K562 (cell line): ENCODE measurements at regions not wholly inside any gene's neighbourhood (a gene's known extent, or its start where the extent isn't known, plus 50 kb on each side); places are given as distances from the start of the nearest gene placed in this dataset.
A peak's percentile ranks its signal among the peaks of the same experiment; 100 is the strongest.
"Not testable (repeated sequence)": the region's sequence is repeated elsewhere in the genome, so short reads cannot be mapped to it uniquely, and the experiment has no call there.

ENCODE experiments used
- ATAC-seq: fragments of 200-7000 bp; cut with Tn5 transposase; 3 replicates; pipeline ENCODE4 v1.9.1; 2020; ENCODE audit warnings: moderate library complexity
- BruUV-seq: library from RNA; stranded (reverse); fragments of 400-500 nt; replicated peaks from 2 replicates; lab custom pipeline; 2021; lab: Mats Ljungman, UMichigan
- CTCF ChIA-PET: fragments of 300-600 bp; formaldehyde crosslinking; extraction: SDS; loops from one replicate; lab custom pipeline; 2021; ENCODE audit warnings: low intra/inter-chr PET ratio; lab: Yijun Ruan, JAX
- POLR2A ChIA-PET: fragments of 300-600, 350-650 bp; sonication (Branson Sonifier 250); formaldehyde crosslinking; extraction: SDS; loops from one replicate; lab custom pipeline; 2021; ENCODE audit warnings: antibody characterized with exemption, inconsistent platforms; lab: Yijun Ruan, JAX
- DNase-seq, 4 experiments: peaks; one replicate each; pipeline versions ENCODE4 v3.0.0 to v3.0.0-alpha.2; 2011 to 2018; ENCODE audit warnings: low spot score in 3 of 4, mixed read lengths in 3 of 4; ENCODE audit errors: extremely low read depth in 1 of 4
- FAIRE-seq: peaks from 2 replicates; lab custom pipeline; 2011; peaks lifted over from hg19 to GRCh38; lab: Jason Lieb, UNC
- H2AFZ ChIP-seq: 2 replicates; pipeline ENCODE4 v1.6.0; 2011; ENCODE audit warnings: low read depth, low read length, control low read depth, inconsistent platforms
- H3K27ac ChIP-seq: fragments of 200-600 bp; 3 replicates; pipeline ENCODE4 v1.8.0; 2011; ENCODE audit warnings: low read depth, mild to moderate bottlenecking, control low read depth, inconsistent platforms, low read length, moderate library complexity, mixed read lengths; ENCODE audit errors: extremely low read depth
- H3K27me3 ChIP-seq, 2 experiments: fragments of 300-600 bp in 1 of 2; 2 replicates in 1 of 2; 3 replicates in 1 of 2; pipeline versions ENCODE4 v1.6.0 to v1.8.0; 2011; ENCODE audit warnings: inconsistent platforms in 2 of 2, low read length in 2 of 2, mild to moderate bottlenecking in 1 of 2, mixed read lengths in 1 of 2, moderate library complexity in 1 of 2; ENCODE audit not compliant: control insufficient read depth in 2 of 2, insufficient read depth in 2 of 2
- H3K36me3 ChIP-seq: fragments of 300-600 bp; 3 replicates; pipeline ENCODE4 v1.8.0; 2011; ENCODE audit warnings: mild to moderate bottlenecking, low read length, inconsistent platforms; ENCODE audit not compliant: control insufficient read depth, insufficient read depth
- H3K4me1 ChIP-seq, 2 experiments: fragments of 200-600 bp in 1 of 2; replicated peaks in 1 of 2; 2 replicates in 1 of 2; 3 replicates in 1 of 2; pipeline versions ENCODE4 v1.5.1 to v1.8.0; 2011; ENCODE audit warnings: inconsistent platforms in 2 of 2, low read length in 2 of 2, mild to moderate bottlenecking in 1 of 2, mixed read lengths in 1 of 2, moderate library complexity in 1 of 2; ENCODE audit not compliant: control insufficient read depth in 2 of 2, insufficient read depth in 2 of 2
- H3K4me2 ChIP-seq: 2 replicates; pipeline ENCODE4 v1.6.1; 2011; ENCODE audit warnings: low read length, control low read depth, inconsistent platforms, mixed read lengths; ENCODE audit not compliant: insufficient read depth
- H3K4me3 ChIP-seq: fragments of 200-600 bp; sonication (generic), shearing (Covaris generic); 2 replicates; pipeline ENCODE4 v1.5.1; 2016; ENCODE audit warnings: control low read depth, inconsistent platforms
- H3K79me2 ChIP-seq: fragments of 200-600 bp; 3 replicates; pipeline ENCODE4 v1.8.0; 2011; ENCODE audit warnings: low read length, inconsistent platforms; ENCODE audit not compliant: control insufficient read depth, insufficient read depth
- H3K9ac ChIP-seq, 2 experiments: 2 replicates each; pipeline versions ENCODE4 v1.6.0 to v1.6.1; 2011; ENCODE audit warnings: low read depth in 2 of 2, low read length in 2 of 2, control low read depth in 1 of 2, inconsistent platforms in 1 of 2, mild to moderate bottlenecking in 1 of 2, mixed read lengths in 1 of 2; ENCODE audit not compliant: insufficient read depth in 1 of 2
- H3K9me1 ChIP-seq: one replicate; pipeline ENCODE4 v1.6.0; 2011; ENCODE audit warnings: inconsistent platforms, mild to moderate bottlenecking, low read length, moderate library complexity; ENCODE audit not compliant: control insufficient read depth, insufficient read depth
- H3K9me3 ChIP-seq: replicated peaks from 2 replicates; pipeline ENCODE4 v1.5.1; 2011; ENCODE audit warnings: low read depth, low read length, inconsistent platforms; ENCODE audit not compliant: control insufficient read depth, insufficient read depth
- H4K20me1 ChIP-seq: replicated peaks from 2 replicates; pipeline ENCODE4 v1.6.1; 2011; ENCODE audit warnings: low read length, inconsistent platforms, mixed read lengths; ENCODE audit not compliant: control insufficient read depth, insufficient read depth
- CTBP1 ChIP-seq: fragments of 450-650 bp; IDR thresholded peaks from 2 replicates; pipeline ENCODE4 v1.6.1; 2016; ENCODE audit warnings: borderline replicate concordance
- FOXA3 ChIP-seq, 2 experiments: fragments of 450-650 bp in 1 of 2; sonication (generic) in 1 of 2; formaldehyde crosslinking; IDR thresholded peaks in 1 of 2; conservative IDR thresholded peaks in 1 of 2; 2 replicates each; pipeline versions ENCODE4 v1.4.0 to v1.8.0; 2020 to 2022; ENCODE audit warnings: mild to moderate bottlenecking in 2 of 2, missing genetic modification reagents in 1 of 2
- SPI1 ChIP-seq: IDR thresholded peaks from 2 replicates; pipeline ENCODE4 v1.6.1; 2011; ENCODE audit warnings: low read depth, low read length, control low read depth, borderline replicate concordance
- WGBS: fragments of 100-300 bp; shearing (Covaris generic); methylation state at CpG from one replicate; pipeline ENCODE4 v1.1.6; 2016; ENCODE audit warnings: low coverage, mixed read lengths; ENCODE audit not compliant: insufficient coverage; ENCODE audit errors: missing lambda C conversion rate; 5-methylcytosine and 5-hydroxymethylcytosine counted together
- in situ Hi-C: fragments of 300-500 bp; cut with MboI; formaldehyde crosslinking; loops from 4 replicates; pipeline ENCODE4 v1.15.0; 2018; ENCODE audit warnings: inconsistent platforms, mixed read lengths
- intact Hi-C: fragments of 100-400 bp; cut with micrococcal nuclease; formaldehyde crosslinking; loops from 2 replicates; pipeline ENCODE4 v1.14.2; 2022

GRCh38 chr6:98416027-98416426, 418.3 kb upstream of the POU3F2 start:
- Histone ChIP-seq H3K79me2 (no peaks in the 10 kb centered on the region), H2AFZ (no peak overlapping the region), H3K4me3 (no peak overlapping the region), H3K4me2 (no peak overlapping the region), H3K36me3 (no peaks in the 10 kb centered on the region), H3K9me3 (no peaks in the 10 kb centered on the region), H3K4me1 (no peaks in the 10 kb centered on the region), H3K9me1 (no peaks in the 10 kb centered on the region), H4K20me1 (no peaks in the 10 kb centered on the region), H3K27ac (no peak overlapping the region), H3K27me3 (no peaks in the 10 kb centered on the region), H3K9ac (no peak overlapping the region)
- intact Hi-C loops = no loop called here
- WGBS = 0% methylated on average over 2 of the region's 2 CpGs
- ATAC-seq (no peak), DNase-seq (no peak), FAIRE-seq (no peak)
- no peak for TF ChIP-seq CTBP1
- no peak for TF ChIP-seq SPI1
- BruUV-seq = no TSS peak
- in situ Hi-C loops = no loop called here
- CTCF ChIA-PET = no interaction called here
- POLR2A ChIA-PET = interaction anchor here (0.6 kb wide), 2 partner anchors 327 to 870 kb away, joined by 3 read pairs; no protein-coding TSS in a partner anchor

- POLR2A ChIA-PET, H3K27ac ChIP-seq, BruUV-seq, H3K4me3 ChIP-seq, ATAC-seq, H3K9ac ChIP-seq, CTCF ChIA-PET, H3K9me3 ChIP-seq, intact Hi-C loops, H3K36me3 ChIP-seq, DNase-seq, H3K79me2 ChIP-seq, H2AFZ ChIP-seq, H3K27me3 ChIP-seq, H3K4me2 ChIP-seq, H3K9me1 ChIP-seq, H4K20me1 ChIP-seq, FAIRE-seq, H3K4me1 ChIP-seq, in situ Hi-C loops: not testable (repeated sequence)
- WGBS = 14% methylated on average over 17 of the region's 30 CpGs
- TF ChIP-seq FOXA3 (CRISPR knock-in tag; conservative IDR thresholded peaks at IDR 0.05 in 1 of 2, IDR thresholded peaks at IDR 0.05 in 1 of 2) = peak; percentile 81 to 84; a peak in 3 of 4 replicates
Observed at GRCh38 chr6:98416497-98417158, 417.7 kb upstream of the POU3F2 start.
